HG03342 (cell line): ENCODE measurements at regions not wholly inside any gene's neighbourhood (a gene's known extent, or its start where the extent isn't known, plus 50 kb on each side); places are given as distances from the start of the nearest gene placed in this dataset.

Experiments
- ATAC-seq: cut with Tn5 transposase; IDR thresholded peaks from one replicate; pipeline ENCODE4 v1.9.1; 2021; ENCODE audit warnings: mild to moderate bottlenecking, moderate library complexity; ENCODE audit not compliant: unreplicated experiment

DNA sequence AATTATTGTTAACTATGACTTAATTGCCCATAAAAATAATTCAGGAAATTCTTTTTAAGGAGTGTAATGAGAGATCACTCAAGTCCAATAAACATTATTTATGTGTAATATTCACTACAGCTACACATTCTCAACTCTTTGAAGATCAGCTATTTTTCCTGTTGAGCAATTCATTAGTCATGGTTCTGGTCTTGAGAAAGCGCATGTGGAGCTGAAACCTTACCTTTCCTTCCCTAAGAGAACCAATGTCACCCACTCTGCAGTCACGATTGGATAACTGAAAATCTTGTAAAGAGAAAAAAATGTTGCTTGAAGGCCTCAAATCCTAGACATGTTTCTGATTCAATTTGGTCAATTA lies 736.9 kb upstream of the MARCKS start:
- ATAC-seq = no peak

DNA sequence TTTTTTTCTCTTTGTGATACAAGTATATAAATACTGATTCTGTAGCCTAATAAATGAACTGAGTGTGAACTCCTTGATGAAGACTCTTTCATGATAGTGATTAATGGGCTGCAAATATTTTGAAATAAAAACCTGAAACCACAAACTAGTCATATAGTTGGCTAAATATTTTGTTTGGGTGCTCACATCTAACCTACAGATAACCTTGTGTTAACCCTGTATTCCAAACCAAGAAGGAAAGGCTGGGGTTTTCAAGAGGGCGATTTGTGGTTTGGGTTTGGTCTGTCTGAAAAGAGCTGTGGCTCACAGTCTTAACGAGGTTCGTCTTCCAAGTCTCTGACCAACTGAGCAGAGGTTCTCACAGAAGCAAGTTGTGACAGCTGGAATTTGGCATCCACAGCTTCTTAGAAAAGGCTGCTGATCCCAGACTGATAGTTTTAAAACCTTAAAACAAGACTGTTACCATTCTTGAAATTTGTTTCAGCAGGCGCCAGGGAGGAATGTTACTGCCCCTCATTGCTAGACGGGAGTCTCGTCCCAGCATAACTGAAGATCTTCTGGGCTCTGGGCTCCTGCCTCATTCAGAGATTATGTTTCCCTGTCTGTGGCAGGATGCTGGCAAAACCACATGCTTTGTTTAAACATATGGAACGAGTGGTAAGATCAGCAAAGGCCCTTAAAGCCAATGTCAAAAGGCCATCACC lies 736.4 kb upstream of the MARCKS start:
- no peak for ATAC-seq

DNA sequence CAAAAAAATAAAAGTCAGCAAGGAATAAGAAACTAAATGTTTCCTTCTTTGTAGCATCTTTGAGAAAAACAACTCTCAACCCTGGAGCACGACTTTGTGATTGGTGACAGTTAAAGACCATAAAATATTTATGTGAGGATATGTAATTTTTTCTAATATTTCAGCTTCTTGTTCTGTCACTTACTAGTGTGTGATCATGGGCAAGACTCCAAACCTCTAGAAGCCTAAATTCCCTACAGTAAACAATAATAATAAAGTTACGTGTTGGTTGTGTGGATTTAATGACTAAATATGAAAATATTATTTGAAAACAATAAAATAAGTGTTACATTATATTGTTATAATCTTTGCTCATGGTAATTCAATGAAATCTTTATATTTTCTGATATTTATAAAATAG lies 735.6 kb upstream of the MARCKS start:
- no peak for ATAC-seq

DNA sequence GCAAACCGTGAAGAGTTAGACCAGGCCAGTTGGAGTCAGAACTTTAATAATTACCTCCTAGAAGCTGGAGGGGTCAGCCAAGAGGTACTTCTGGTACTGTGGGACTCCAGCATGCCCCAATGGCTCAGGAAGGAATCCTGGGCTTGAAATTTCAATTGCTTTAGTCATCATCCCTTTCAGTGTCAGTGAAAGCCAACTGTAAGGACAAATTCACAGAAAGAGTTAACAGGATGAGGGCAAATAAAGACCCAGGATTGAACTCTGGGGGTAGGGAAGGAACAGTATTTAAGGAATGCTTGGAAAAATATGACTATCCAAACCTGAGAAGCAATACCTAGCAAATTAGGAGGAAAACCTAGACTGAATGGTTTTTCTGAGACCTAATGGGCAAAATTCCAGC lies 735.1 kb upstream of the MARCKS start:
- no peak for ATAC-seq

DNA sequence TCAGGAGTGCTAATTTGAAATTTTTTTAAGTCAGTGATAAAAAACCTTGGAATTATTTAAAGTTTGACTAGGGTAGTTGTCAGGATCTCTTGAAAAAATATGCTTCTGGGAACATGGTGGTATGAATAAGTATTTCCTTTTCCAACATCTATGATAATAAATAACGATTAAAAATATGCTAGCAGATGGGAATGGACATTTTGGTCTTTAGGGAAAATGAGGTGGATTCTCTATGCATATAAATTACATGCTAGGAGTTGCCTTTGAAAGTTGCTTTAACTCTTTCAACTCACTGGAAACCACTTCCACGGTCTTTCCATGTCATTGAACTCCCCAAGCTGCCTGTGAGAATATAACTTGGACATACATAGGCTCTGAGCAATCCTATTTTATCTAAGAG lies 731.5 kb upstream of the MARCKS start:
- ATAC-seq = no peak

DNA sequence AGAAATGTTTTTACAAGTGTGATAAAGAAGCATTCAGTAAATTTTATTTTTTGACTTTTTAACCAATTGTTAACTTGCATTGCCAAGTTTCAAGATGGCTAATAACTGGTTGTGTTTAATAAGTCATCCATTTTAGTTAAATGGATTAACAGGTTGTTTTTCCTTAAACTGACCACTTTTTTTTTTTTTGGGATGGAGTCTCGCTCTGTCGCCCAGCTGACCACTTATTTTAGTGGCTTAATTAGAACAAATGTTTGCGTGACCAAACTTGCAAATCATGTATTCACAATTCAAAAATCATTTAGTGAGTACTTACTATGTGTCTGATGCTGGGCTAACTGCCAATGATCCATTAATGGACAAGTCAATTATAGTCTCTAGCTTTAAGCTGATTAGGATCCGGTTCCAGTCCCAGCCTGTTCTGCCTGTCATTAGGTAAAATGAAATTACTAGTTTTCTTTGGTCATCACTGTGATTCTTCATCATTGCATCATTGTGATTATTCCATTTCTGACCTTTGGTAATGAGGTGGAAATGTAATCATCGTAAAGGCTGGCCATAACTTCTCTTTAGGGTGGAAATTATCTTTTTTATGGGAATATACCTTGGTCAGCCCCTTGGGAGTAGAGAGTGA lies 729.2 kb upstream of the MARCKS start:
- ATAC-seq = no peak

DNA sequence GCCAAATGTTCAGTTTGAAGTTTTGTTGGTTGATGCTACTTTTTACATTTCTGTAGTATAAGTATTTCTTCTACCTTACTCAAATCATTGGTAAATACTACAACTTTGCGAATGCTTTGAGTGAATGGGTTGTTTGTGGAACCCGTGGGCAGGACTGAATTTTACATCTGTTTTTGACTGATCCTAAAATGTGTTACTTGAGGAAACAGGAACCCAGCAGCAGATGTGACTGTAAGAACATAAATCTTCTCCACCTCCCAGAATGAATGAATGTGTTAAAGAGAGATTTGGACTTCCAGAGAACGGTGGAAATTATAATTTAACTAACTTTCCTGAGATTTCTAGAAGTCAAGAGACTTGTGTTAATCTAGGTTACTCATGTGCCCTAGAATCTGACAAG lies 728.5 kb upstream of the MARCKS start:
- no peak for ATAC-seq

DNA sequence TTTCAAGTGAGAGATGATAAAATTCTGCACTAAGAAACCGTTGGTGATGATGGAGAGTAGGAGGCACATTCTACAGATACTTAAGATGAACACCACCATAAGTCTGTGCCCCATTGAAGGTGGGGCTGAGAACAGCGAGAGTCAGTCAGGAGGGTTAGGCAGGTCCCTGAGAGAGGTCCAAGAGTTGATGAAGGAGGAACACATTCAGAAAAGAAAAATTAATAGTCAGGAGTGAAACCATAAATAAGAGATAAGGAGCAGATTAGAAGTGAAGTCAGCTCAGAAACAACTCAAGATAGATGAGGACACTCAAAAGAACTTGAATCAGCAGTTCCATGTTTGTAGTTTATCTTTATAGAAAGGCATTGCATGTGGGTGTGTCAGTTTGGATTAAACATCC lies 727.2 kb upstream of the MARCKS start:
- no peak for ATAC-seq

DNA sequence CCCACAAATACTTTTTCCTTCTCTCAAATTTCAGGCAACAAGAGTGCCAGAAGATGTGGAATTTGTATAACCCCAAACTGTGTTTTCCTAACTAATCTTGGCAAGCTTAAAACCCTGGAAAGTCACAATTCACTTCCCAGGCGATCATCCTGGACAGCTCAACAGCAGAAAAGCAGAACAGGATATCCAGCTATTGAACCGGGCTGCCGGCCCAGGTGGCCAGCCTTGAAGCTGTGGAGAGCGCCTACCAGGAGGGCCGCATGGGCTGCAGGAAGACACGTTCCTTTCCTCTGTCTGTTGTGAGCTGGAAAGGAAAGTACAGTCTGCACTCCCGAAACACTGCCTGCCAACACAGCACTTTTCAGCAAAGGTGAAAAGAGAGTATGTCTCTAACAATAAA lies 719.7 kb upstream of the MARCKS start:
- no peak for ATAC-seq

DNA sequence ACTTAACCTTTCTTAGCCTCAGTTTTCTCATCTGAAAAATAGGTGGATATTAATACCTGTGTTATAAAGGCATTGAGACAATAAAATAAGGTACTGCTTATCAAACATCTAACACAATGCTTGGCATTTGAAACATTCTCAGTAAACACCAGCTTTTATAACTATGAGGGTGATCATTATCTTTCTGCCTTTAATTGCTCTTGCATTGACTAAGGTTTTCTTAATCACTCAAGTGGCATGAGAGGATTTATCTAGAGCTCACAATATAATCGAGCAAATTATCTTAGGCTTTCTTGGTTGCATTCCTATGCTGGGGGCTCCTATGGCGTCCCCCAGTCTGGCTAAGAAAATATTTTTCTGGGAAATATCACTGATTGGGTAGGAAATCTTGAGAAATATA lies 716.4 kb upstream of the MARCKS start:
- no peak for ATAC-seq

DNA sequence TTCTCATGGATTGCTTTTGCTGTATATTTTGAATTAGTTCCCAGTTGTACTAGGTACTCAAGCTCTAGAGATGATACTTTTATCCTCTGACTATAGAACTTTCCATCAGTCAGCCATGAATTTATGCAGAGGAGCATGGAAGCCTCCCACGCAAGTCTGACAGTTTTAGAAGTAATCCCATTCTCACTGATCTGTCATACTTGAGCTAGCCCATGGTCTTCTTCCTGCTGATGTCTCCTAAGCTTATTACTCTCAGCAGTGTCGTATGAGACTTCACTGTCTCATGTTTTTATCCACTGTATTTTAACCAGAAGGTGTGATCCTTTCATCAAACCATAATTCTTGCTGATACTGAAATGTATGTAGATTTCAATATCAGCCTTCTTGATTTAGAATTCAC lies 715.2 kb upstream of the MARCKS start:
- no peak for ATAC-seq

DNA sequence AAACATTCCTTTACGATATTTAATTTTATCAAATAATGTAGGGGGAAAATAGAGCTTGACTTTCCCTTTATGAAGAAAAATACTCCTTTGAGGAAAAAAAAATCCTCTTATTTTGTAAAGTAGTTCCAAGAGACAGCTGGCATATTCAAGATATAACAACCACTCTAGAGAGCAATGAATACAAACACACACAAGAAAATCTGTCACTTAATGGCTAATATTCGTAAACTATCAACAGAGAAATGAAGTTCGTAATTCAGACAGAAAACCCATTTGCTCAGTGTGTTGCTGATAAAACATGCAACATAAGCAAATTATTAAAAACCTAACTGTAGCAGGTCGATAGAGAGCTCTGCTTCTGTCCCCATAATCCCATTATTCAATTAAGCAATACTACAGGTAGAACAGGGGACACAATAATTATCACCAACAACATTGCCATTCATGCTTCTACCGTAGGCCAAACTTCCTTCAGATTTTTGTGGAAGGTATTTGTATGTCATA lies 714.4 kb upstream of the MARCKS start:
- no peak for ATAC-seq

DNA sequence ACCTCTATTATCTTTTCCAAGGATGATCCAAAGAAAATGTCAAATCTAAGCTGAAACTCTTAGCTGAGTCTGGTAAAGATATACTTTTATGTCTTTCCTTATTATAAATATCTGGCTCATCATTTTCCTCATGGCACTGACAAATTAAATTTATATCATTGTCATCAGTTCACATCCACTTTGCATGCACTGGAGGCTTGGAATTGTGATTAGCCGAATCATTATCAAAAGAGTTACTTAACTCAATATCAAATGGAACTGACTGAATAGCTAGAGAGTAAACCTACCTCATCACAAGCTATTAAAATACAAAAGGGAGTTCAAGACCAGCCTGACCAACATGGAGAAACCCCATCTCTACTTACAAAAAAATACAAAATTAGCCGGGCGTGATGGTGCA lies 713.9 kb upstream of the MARCKS start:
- ATAC-seq = no peak

DNA sequence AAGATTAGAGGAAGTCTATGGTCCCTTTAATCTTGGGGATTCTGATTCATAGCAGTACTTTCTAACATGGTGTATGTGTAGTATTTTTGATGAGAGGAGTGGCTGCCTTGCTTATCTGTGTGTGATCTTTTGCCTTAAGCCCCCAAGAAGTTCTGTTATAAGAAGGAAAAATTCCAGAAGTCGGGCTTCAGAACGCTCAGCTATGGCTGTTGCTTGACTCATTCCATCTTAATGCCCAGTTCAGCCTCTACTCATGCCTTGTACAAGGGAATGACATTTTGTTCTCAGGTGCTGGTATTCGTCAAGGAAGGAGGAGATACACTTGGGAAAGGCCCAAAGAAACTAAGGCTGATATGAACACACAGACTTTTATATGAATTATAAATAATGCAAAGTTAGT lies 713.0 kb upstream of the MARCKS start:
- no peak for ATAC-seq

DNA sequence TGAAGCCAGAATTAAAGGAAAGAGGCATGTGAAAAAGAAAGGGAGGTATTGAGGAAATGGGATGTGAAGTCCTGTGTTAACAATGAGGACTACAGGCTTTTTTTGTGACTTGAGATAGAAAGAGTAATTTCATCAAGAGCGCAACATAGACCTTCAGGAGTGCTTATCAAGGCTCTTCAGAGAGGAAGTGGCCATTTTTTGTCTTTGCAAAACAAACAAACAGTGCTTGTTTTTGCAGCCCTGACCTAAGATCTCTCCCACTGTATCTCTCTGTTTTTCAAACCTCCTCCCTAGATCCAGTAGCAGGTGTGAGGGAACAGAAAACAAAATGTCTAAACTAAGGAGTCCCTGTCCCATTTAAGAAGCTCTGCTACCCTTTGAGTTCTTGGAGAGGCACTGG lies 710.3 kb upstream of the MARCKS start:
- no peak for ATAC-seq

DNA sequence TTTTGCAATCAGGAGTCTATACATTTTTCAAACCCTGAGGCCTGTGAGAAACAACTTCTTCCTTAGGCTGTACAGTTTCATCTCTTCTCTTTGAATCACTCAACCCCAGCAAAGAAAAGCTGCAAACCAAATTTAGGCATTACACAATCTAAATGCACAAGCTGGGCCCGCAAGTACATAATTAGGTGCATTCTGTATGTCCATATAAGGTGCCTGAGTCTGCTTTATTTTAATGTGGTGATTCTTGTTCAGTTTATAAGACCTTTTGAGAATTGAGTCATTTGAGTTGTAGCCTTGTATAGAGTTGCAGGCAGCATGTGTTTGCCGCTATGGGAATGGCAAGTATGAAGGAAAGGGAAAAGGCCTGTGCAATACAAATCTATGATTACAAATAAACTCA lies 709.6 kb upstream of the MARCKS start:
- ATAC-seq = no peak

DNA sequence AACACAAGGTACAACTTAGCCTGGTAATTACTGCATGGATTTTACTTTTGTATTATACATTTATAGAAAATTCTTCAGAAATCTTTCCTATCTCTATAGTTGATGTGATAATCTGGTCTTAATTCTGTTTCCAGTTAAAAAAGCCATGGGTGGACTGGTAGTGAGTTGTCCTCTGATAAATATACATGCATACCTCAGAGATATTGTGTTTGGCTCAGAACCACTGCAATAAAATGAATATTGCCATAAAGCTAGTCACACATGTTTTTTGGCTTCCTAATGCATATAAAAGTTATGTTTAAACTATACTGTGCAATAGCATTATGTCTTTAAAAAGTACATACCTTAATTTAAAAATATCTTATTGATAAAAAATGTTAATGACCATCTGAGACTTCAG lies 708.6 kb upstream of the MARCKS start:
- no peak for ATAC-seq

DNA sequence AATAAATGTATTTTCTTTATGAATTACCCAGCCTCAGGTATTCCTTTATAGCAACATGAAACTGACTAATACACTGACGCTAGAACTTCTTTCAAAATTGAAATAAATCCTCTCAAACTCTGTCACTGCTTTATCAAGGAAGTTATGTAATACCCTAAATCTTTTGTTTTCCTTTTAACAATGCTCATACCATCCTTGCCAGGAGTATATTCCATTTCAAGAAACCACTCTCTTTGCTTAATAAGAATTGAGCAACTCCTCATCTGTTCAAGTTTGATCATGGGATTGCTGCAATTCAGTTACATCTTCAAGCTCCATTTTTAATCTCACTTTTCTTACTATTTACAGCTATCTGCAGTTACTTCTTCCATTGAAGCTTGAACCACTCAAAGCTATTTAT lies 707.6 kb upstream of the MARCKS start:
- ATAC-seq = no peak

DNA sequence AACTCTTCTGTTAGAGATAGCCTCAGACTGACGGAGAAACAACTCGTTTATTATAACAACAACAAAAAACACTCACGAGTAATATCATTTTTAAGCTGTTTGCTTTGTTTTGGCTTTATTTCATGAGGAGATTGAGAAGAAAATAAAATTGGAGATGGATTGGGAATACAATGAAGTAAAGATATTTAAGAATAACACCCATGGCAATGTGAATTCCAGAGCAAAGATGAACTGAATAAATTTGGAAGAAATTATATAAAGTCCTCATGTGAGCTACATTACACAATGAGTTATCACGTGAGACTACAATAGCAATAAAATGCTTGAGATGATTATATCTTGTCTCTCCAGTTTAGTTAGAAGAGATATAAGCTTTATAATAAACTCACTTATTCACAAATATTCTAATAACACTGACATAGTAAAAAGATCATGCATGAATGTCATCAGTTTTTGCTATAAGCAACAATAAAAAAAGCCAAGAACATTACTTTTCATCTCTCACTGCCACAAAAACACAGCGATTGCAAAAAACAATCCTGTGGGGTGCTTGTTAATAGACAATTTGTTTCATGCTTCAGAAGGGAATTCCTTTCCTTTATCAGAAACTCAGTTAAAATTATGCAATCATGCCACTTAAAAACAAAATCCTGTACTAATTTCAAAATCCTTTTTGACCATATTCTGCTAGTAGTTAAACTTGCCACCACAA lies 696.7 kb upstream of the MARCKS start:
- ATAC-seq = no peak

DNA sequence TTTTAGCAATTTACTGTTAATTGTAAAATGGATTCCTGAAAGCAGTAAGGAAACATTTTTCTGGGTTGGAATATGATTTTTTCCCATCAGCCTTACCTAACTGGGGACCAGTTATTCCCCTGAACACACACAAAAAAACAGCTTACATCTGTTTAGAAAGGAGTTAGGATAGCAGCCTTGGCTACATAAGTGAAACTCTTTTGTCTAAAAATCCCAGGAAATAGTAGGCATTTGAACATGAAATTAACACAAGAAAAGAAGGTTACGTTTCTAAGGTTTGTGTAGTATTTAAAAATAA lies 696.2 kb upstream of the MARCKS start:
- no peak for ATAC-seq

DNA sequence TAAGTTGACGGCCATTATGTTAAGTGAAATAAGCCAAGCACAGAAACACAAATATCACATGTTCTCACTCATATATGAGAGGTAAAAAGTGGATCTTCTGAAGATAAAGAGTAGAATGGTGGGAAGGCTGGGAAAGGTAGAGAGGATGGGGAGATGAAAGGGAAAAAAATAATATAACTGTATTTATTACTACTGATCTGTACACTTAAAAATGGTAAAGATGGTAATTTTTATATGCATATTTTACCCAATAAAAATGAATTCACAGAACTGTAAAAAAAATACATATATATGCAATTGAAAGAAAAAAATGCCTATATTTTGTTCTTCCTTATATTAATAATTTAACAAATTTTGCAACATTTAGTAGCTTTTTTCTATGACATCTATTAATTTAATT lies 694.4 kb upstream of the MARCKS start:
- ATAC-seq = no peak

DNA sequence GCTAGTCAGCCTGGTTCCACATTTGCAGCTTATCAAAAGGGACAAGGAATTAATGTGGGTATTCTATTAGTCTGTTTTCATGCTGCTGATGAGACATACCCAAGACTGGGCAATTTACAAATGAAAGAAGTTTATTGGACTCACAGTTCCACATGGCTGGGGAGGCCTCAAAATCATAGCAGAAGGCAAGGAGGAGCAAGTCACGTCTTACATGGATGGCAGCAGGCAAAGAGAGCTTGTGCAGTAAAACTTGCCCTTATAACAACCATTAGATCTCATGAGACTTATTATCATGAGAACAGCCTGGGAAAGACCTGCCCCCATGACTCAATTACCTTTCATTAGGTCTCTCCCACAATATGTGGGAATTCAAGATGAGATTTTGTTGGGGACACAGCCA lies 689.1 kb upstream of the MARCKS start:
- no peak for ATAC-seq

DNA sequence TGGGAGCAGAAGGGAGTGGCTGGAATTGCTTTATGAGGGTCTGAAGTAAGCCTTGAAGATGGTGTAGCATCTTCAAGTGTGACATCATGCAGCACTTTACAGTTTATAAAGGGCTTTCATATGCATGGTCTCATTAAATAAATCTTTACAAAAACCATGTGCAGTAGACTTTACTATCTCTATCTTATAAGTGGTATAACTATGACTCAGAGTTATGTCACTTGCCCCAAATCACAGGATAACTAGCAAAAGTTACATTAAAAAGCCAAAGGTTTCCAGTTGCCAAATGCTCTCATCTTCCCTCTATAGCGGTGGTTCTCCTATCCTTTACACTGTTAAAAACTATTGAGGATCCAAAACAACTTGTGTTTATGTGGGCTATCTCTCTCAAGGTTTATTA lies 687.7 kb upstream of the MARCKS start:
- no peak for ATAC-seq
